Muscle layer of colon (tissue), 2 donors: ENCODE measurements at regions not wholly inside any gene's neighbourhood (a gene's known extent, or its start where the extent isn't known, plus 50 kb on each side); places are given as distances from the start of the nearest gene placed in this dataset.

Experiments
- H3K27ac ChIP-seq: one replicate; pipeline ENCODE4 v1.7.0; 2013; ENCODE audit warnings: low read depth, mild to moderate bottlenecking, low read length, moderate library complexity
- H3K27me3 ChIP-seq, 2 donors: one replicate each; pipeline ENCODE4 v1.7.0; 2013; ENCODE audit warnings: low read length in 2 of 2, mild to moderate bottlenecking in 2 of 2; ENCODE audit not compliant: insufficient read depth in 2 of 2, control insufficient read depth in 1 of 2
- H3K36me3 ChIP-seq: one replicate; pipeline ENCODE4 v1.7.0; 2013; ENCODE audit warnings: mild to moderate bottlenecking, low read length; ENCODE audit not compliant: insufficient read depth
- H3K4me1 ChIP-seq: one replicate; pipeline ENCODE4 v1.7.0; 2013; ENCODE audit warnings: mild to moderate bottlenecking, low read length; ENCODE audit not compliant: insufficient read depth
- H3K4me3 ChIP-seq, 2 donors: one replicate each; pipeline ENCODE4 v1.7.0; 2013; ENCODE audit warnings: low read length in 2 of 2, low read depth in 1 of 2, mild to moderate bottlenecking in 1 of 2, moderate library complexity in 1 of 2
- H3K9ac ChIP-seq: one replicate; pipeline ENCODE4 v1.7.0; 2013; ENCODE audit warnings: low read length
- H3K9me3 ChIP-seq: one replicate; pipeline ENCODE4 v1.7.0; 2013; ENCODE audit warnings: mild to moderate bottlenecking, low read length
- donor health status: abdominal sarcoma.
- donor health status: Adenocarcinoma of cecum.

GRCh38 chr10:88182601-88182930 is 319.1 kb downstream of the PTEN start:
- Histone ChIP-seq H3K4me1 (no peaks in the 10 kb centered on the region), H3K27me3 (no peaks in the 10 kb centered on the region), H3K4me3 (no peak overlapping the region), H3K36me3 (no peaks in the 10 kb centered on the region), H3K9me3 (no peaks in the 10 kb centered on the region), H3K9ac (no peak overlapping the region), H3K27ac (no peak overlapping the region)

- H3K4me1 ChIP-seq, result no peaks in the 10 kb centered on the region
- no peaks in the 10 kb centered on the region for H3K36me3 ChIP-seq
- H3K9ac ChIP-seq, result no peak overlapping the region
- no peak overlapping the region for H3K4me3 ChIP-seq
- H3K27me3 ChIP-seq, result no peaks in the 10 kb centered on the region
- no peak overlapping the region for H3K27ac ChIP-seq
- H3K9me3 ChIP-seq, result no peaks in the 10 kb centered on the region
Observed at GRCh38 chr10:88184543-88185297, 321.3 kb downstream of the PTEN start.

GRCh38 chr10:88185830-88186229 is 322.4 kb downstream of the PTEN start:
- Histone ChIP-seq H3K9me3 (no peaks in the 10 kb centered on the region), H3K27me3 (no peaks in the 10 kb centered on the region), H3K9ac (no peak overlapping the region), H3K4me1 (no peaks in the 10 kb centered on the region), H3K4me3 (no peak overlapping the region), H3K27ac (no peak overlapping the region), H3K36me3 (no peaks in the 10 kb centered on the region)

- Histone ChIP-seq H3K27ac (no peak overlapping the region), H3K4me3 (no peak overlapping the region), H3K27me3 (no peaks in the 10 kb centered on the region), H3K36me3 (no peaks in the 10 kb centered on the region), H3K9me3 (no peaks in the 10 kb centered on the region), H3K4me1 (no peaks in the 10 kb centered on the region), H3K9ac (no peak overlapping the region)
Observed at GRCh38 chr10:88186335-88186734, 322.9 kb downstream of the PTEN start.

GRCh38 chr10:88187472-88187871 is 324.0 kb downstream of the PTEN start:
- Histone ChIP-seq H3K27me3 (no peaks in the 10 kb centered on the region), H3K9me3 (no peaks in the 10 kb centered on the region), H3K9ac (no peak overlapping the region), H3K36me3 (no peaks in the 10 kb centered on the region), H3K4me3 (no peak overlapping the region), H3K27ac (no peak overlapping the region), H3K4me1 (no peaks in the 10 kb centered on the region)

DNA sequence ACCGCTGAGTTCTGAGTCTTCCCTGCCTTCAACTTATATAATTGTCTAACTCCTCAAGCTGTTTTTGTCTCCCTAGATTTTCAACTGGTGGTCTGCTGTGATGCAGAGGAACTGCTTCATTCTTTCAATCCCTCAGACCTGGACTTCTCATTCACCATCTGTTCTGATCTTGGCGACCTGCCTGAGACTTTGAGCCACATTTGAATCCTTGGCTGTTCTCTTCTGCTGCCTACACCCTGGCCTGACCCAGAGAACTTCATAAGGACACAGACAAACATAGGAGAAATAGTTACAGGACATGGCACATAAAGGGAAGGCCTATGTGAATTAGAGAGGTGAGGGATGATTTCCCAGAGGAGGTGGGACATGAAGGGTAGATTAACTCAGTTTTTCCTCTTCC is 326.7 kb downstream of the PTEN start:
- no peaks in the 10 kb centered on the region for H3K27me3 ChIP-seq
- no peaks in the 10 kb centered on the region for H3K4me1 ChIP-seq
- H3K9ac ChIP-seq, result no peak overlapping the region
- no peak overlapping the region for H3K4me3 ChIP-seq
- no peaks in the 10 kb centered on the region for H3K36me3 ChIP-seq
- H3K27ac ChIP-seq, result no peak overlapping the region
- H3K9me3 ChIP-seq, result no peaks in the 10 kb centered on the region

- Histone ChIP-seq H3K9me3 (no peaks in the 10 kb centered on the region), H3K27ac (no peak overlapping the region), H3K4me3 (no peak overlapping the region), H3K9ac (no peak overlapping the region), H3K27me3 (no peaks in the 10 kb centered on the region), H3K4me1 (no peaks in the 10 kb centered on the region), H3K36me3 (no peaks in the 10 kb centered on the region)
Observed at GRCh38 chr10:88190540-88191235, 327.3 kb downstream of the PTEN start.

GRCh38 chr10:88193018-88193417 is 329.6 kb downstream of the PTEN start:
- no peaks in the 10 kb centered on the region for H3K9me3 ChIP-seq
- no peak overlapping the region for H3K27ac ChIP-seq
- no peak overlapping the region for H3K4me3 ChIP-seq
- no peak overlapping the region for H3K9ac ChIP-seq
- H3K27me3 ChIP-seq, result no peaks in the 10 kb centered on the region
- no peaks in the 10 kb centered on the region for H3K36me3 ChIP-seq
- no peaks in the 10 kb centered on the region for H3K4me1 ChIP-seq

- no peaks in the 10 kb centered on the region for H3K36me3 ChIP-seq
- no peaks in the 10 kb centered on the region for H3K27me3 ChIP-seq
- no peak overlapping the region for H3K4me3 ChIP-seq
- no peaks in the 10 kb centered on the region for H3K9me3 ChIP-seq
- H3K9ac ChIP-seq, result no peak overlapping the region
- H3K4me1 ChIP-seq, result no peaks in the 10 kb centered on the region
- H3K27ac ChIP-seq, result no peak overlapping the region
Observed at GRCh38 chr10:88194041-88194887, 330.8 kb downstream of the PTEN start.

DNA sequence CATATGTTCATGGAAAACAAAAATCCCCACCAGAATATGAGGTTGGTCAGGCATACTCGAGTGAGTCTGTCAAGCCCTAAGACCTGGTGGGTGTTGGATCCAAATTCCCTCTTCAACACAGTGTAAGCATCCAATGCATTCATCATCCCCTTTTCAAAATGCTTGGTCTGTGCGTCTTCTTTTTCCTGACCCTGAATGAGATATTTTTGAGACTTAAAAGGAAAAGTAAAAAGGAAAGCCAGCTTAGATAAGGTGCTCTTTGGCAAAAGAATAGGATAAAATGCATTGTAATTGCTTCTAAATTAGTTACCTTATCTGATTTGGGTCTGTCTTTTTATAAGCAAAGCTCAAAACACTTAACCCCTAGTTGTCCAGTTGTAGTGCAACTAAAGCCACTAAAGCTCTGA is 331.5 kb downstream of the PTEN start:
- Histone ChIP-seq H3K27me3 (no peaks in the 10 kb centered on the region), H3K9me3 (no peaks in the 10 kb centered on the region), H3K27ac (no peak overlapping the region), H3K4me3 (no peak overlapping the region), H3K9ac (no peak overlapping the region), H3K4me1 (no peaks in the 10 kb centered on the region), H3K36me3 (no peaks in the 10 kb centered on the region)

- no peaks in the 10 kb centered on the region for H3K4me1 ChIP-seq
- no peak overlapping the region for H3K4me3 ChIP-seq
- no peaks in the 10 kb centered on the region for H3K9me3 ChIP-seq
- no peaks in the 10 kb centered on the region for H3K36me3 ChIP-seq
- H3K27ac ChIP-seq, result no peak overlapping the region
- H3K9ac ChIP-seq, result no peak overlapping the region
- H3K27me3 ChIP-seq, result no peaks in the 10 kb centered on the region
Observed at GRCh38 chr10:88195841-88196240, 332.4 kb downstream of the PTEN start.
